ENCODE measurements at regions not wholly inside any gene's neighbourhood (a gene's known extent, or its start where the extent isn't known, plus 50 kb on each side); places are given as distances from the start of the nearest gene placed in this dataset.

- intact Hi-C loops (cut with DNase I; ENCODE audit: low total_unique reads): no loop called here
- no peak overlapping the region for H3K4me3 ChIP-seq
- H3K36me3 ChIP-seq: no peaks in the 10 kb centered on the region
- no peak for DNase-seq
- H3K27ac ChIP-seq: no peak overlapping the region
- H3K9me3 ChIP-seq: no peaks in the 10 kb centered on the region
- 78 to 87% (median 86%) methylated on average over 7 of the region's 7 CpGs for WGBS, 5 donors
- no peaks in the 10 kb centered on the region for H3K4me1 ChIP-seq
- TF ChIP-seq CTCF (IDR thresholded peaks at IDR 0.05) (no peak), POLR2A (IDR thresholded peaks at IDR 0.05) (no peak), EP300 (IDR thresholded peaks at IDR 0.05) (no peak), POLR2AphosphoS5 (IDR thresholded peaks at IDR 0.05) (no peak)
- no peaks in the 10 kb centered on the region for H3K27me3 ChIP-seq
These were observed 223.2 kb upstream of the LMCD1 start for GRCh38 chr3:8278448-8278847.

GRCh38 chr3:8279476-8279875, 222.1 kb upstream of the LMCD1 start:
- Histone ChIP-seq H3K4me1 (no peaks in the 10 kb centered on the region), H3K36me3 (no peaks in the 10 kb centered on the region), H3K27ac (no peak overlapping the region), H3K9me3 (no peaks in the 10 kb centered on the region), H3K4me3 (no peak overlapping the region), H3K27me3 (no peaks in the 10 kb centered on the region)
- TF ChIP-seq CTCF (IDR thresholded peaks at IDR 0.05) (no peak), EP300 (IDR thresholded peaks at IDR 0.05) (no peak), POLR2A (IDR thresholded peaks at IDR 0.05) (no peak), POLR2AphosphoS5 (IDR thresholded peaks at IDR 0.05) (no peak)
- 81 to 93% (median 82%) methylated on average over 6 to 7 of the region's 7 CpGs for WGBS, 5 donors
- DNase-seq: no peak
- intact Hi-C loops (cut with DNase I; ENCODE audit: low total_unique reads): no loop called here

GRCh38 chr3:8279886-8280550, 221.6 kb upstream of the LMCD1 start:
- no peak overlapping the region for H3K4me3 ChIP-seq
- 57 to 75% (median 69%) methylated on average over 5 of the region's 5 CpGs for WGBS, 5 donors
- TF ChIP-seq EP300 (IDR thresholded peaks at IDR 0.05) (no peak), POLR2AphosphoS5 (IDR thresholded peaks at IDR 0.05) (no peak), CTCF (IDR thresholded peaks at IDR 0.05) (no peak), POLR2A (IDR thresholded peaks at IDR 0.05) (no peak)
- intact Hi-C loops (cut with DNase I; ENCODE audit: low total_unique reads): no loop called here
- DNase-seq: no peak
- no peaks in the 10 kb centered on the region for H3K9me3 ChIP-seq
- no peak overlapping the region for H3K27ac ChIP-seq
- no peaks in the 10 kb centered on the region for H3K27me3 ChIP-seq
- H3K36me3 ChIP-seq: no peaks in the 10 kb centered on the region
- H3K4me1 ChIP-seq: no peaks in the 10 kb centered on the region

- no peaks in the 10 kb centered on the region for H3K27me3 ChIP-seq
- no peak overlapping the region for H3K27ac ChIP-seq
- H3K9me3 ChIP-seq: no peaks in the 10 kb centered on the region
- no peaks in the 10 kb centered on the region for H3K36me3 ChIP-seq
- H3K4me3 ChIP-seq: no peak overlapping the region
- intact Hi-C loops (cut with DNase I; ENCODE audit: low total_unique reads): no loop called here
- no peak for TF ChIP-seq CTCF (IDR thresholded peaks at IDR 0.05)
- no peak for TF ChIP-seq POLR2AphosphoS5 (IDR thresholded peaks at IDR 0.05)
- TF ChIP-seq EP300 (IDR thresholded peaks at IDR 0.05): no peak
- TF ChIP-seq POLR2A (IDR thresholded peaks at IDR 0.05): no peak
- H3K4me1 ChIP-seq: no peaks in the 10 kb centered on the region
- no peak for DNase-seq
These were observed 219.0 kb upstream of the LMCD1 start for GRCh38 chr3:8282541-8283165.

Measured in stomach (tissue), 8 donors.